ENCODE measurements at regions not wholly inside any gene's neighbourhood (a gene's known extent, or its start where the extent isn't known, plus 50 kb on each side); places are given as distances from the start of the nearest gene placed in this dataset.

DNA sequence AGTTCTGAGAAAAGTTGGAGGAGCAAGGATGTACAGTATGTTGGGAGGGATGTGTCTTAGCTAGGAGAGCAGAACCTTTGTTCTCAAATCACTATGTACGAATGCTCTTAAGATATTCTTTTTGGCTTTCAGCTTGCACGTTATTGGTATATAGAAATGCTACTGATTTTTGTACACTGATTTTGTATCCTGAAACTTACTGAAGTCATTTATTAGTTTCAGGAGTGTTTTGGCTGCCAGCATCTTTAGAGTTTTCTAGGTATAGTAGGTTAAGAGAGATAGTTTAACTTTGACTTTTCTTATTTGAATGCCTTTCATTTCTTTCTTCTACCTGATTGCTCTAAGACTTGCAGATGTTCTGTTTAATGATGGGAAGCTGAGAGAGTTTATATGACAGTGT, 442.8 kb upstream of the FBXO33 start:
- Histone ChIP-seq H3K4me1 (ENCODE audit: control insufficient read depth in 1 of 2, insufficient read depth in 2 of 2, low read length in 2 of 2) (no peaks in the 10 kb centered on the region), H3K27ac (ENCODE audit: low read depth, low read length) (no peak overlapping the region), H3K9me2 (ENCODE audit: insufficient read depth) (no peaks in the 10 kb centered on the region), H3K9ac (ENCODE audit: low read length) (no peak overlapping the region), H3K36me3 (ENCODE audit: control insufficient read depth in 1 of 2, insufficient read depth in 2 of 2, low read length in 2 of 2) (no peaks in the 10 kb centered on the region), H4K20me1 (ENCODE audit: insufficient read depth) (no peaks in the 10 kb centered on the region; the same call in 1 of the 2 replicates), H2AFZ (ENCODE audit: low read depth, low read length, poor library complexity, severe bottlenecking) (no peak overlapping the region), H3K9me3 (ENCODE audit: control insufficient read depth in 1 of 2, insufficient read depth in 1 of 2, low read depth in 1 of 2, low read length in 2 of 2) (no peaks in the 10 kb centered on the region), H3K79me2 (ENCODE audit: insufficient read depth, low read length) (no peaks in the 10 kb centered on the region), H3K4me2 (ENCODE audit: low read length) (no peak overlapping the region), H3K27me3 (ENCODE audit: insufficient read depth, low read length) (no peaks in the 10 kb centered on the region), H3K4me3 (replicated peaks in 1 of 2; ENCODE audit: low read depth in 1 of 2, low read length in 2 of 2) (no peak overlapping the region)
- ATAC-seq (no peak), DNase-seq (ENCODE audit: low read depth, low spot score) (no peak)
- BruUV-seq (replicated peaks): no TSS peak
- ChIA-PET CTCF (no interaction called here), RAD21 (ENCODE audit: low non-redundant PET in 1 of 2, low total read pairs in 2 of 2, uncharacterized antibody in 2 of 2, unreplicated experiment in 2 of 2) (no interaction called here), POLR2A (no interaction called here)
- TF ChIP-seq ZNF274 (IDR thresholded peaks at IDR 0.05; ENCODE audit: low read depth, low read length) (no peak), CTCF (IDR thresholded peaks at IDR 0.05 in 2 of 3, conservative IDR thresholded peaks at IDR 0.05 in 1 of 3; ENCODE audit: borderline replicate concordance in 1 of 3, insufficient read depth in 1 of 3, low read depth in 2 of 3, low read length in 2 of 3) (no peak), EZH2 (IDR thresholded peaks at IDR 0.05) (no peak), REST (IDR thresholded peaks at IDR 0.05; ENCODE audit: low read depth) (no peak), SIN3A (IDR thresholded peaks at IDR 0.05; ENCODE audit: low read depth) (no peak), POLR2A (IDR thresholded peaks at IDR 0.05; ENCODE audit: borderline replicate concordance, extremely low read depth, insufficient read depth, insufficient read length) (no peak), CBX3 (IDR thresholded peaks at IDR 0.05; ENCODE audit: low read depth) (no peak), SP1 (IDR thresholded peaks at IDR 0.05; ENCODE audit: low read depth) (no peak), POLR2AphosphoS5 (IDR thresholded peaks at IDR 0.05; ENCODE audit: low read depth, low read length) (no peak), SRF (IDR thresholded peaks at IDR 0.05; ENCODE audit: low read depth) (no peak)
- TF ChIP-seq, protein P1, sequence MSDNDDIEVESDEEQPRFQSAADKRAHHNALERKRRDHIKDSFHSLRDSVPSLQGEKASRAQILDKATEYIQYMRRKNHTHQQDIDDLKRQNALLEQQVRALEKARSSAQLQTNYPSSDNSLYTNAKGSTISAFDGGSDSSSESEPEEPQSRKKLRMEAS (IDR thresholded peaks at IDR 0.05): no peak
- TF ChIP-seq, protein P2, sequence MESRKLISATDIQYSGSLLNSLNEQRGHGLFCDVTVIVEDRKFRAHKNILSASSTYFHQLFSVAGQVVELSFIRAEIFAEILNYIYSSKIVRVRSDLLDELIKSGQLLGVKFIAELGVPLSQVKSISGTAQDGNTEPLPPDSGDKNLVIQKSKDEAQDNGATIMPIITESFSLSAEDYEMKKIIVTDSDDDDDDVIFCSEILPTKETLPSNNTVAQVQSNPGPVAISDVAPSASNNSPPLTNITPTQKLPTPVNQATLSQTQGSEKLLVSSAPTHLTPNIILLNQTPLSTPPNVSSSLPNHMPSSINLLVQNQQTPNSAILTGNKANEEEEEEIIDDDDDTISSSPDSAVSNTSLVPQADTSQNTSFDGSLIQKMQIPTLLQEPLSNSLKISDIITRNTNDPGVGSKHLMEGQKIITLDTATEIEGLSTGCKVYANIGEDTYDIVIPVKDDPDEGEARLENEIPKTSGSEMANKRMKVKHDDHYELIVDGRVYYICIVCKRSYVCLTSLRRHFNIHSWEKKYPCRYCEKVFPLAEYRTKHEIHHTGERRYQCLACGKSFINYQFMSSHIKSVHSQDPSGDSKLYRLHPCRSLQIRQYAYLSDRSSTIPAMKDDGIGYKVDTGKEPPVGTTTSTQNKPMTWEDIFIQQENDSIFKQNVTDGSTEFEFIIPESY (IDR thresholded peaks at IDR 0.05; ENCODE audit: extremely low read depth, insufficient replicate concordance, low read length): no peak
- intact Hi-C loops (cut with micrococcal nuclease): no loop called here
